ENCODE measurements at regions not wholly inside any gene's neighbourhood (a gene's known extent, or its start where the extent isn't known, plus 50 kb on each side); places are given as distances from the start of the nearest gene placed in this dataset.

DNA sequence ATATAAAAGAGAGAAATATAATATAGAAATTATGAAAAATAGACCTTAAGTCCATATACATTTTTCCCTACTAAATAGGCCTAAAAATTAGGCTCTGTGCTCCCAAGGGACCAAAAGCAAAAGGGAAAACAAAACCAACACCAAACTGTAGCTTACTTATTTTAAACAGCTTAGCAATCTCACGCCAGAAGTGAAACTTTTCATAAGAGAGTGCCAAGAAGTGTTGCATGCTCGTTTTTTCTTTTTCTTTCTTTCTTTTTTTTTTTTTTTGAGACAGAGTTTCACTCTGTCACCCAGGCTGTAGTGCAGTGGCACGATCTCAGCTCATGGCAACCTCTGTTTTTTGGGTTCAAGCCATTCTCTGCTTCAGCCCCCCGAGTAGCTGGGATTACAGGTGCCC is 250.4 kb downstream of the TMA16 start:
- intact Hi-C loops (cut with DNase I), result no loop called here
- H3K36me3 ChIP-seq, result no peaks in the 10 kb centered on the region
- H3K9me3 ChIP-seq, result no peaks in the 10 kb centered on the region
- H3K27me3 ChIP-seq, result no peaks in the 10 kb centered on the region
- no peak for DNase-seq
- TF ChIP-seq, protein P1, sequence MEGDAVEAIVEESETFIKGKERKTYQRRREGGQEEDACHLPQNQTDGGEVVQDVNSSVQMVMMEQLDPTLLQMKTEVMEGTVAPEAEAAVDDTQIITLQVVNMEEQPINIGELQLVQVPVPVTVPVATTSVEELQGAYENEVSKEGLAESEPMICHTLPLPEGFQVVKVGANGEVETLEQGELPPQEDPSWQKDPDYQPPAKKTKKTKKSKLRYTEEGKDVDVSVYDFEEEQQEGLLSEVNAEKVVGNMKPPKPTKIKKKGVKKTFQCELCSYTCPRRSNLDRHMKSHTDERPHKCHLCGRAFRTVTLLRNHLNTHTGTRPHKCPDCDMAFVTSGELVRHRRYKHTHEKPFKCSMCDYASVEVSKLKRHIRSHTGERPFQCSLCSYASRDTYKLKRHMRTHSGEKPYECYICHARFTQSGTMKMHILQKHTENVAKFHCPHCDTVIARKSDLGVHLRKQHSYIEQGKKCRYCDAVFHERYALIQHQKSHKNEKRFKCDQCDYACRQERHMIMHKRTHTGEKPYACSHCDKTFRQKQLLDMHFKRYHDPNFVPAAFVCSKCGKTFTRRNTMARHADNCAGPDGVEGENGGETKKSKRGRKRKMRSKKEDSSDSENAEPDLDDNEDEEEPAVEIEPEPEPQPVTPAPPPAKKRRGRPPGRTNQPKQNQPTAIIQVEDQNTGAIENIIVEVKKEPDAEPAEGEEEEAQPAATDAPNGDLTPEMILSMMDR (IDR thresholded peaks at IDR 0.05), result no peak
- H3K4me1 ChIP-seq, result no peaks in the 10 kb centered on the region
- H3K9ac ChIP-seq (ENCODE audit: low read depth in 2 of 2, low read length in 2 of 2), result no peak overlapping the region
- H3K4me3 ChIP-seq, result no peak overlapping the region
- H3K27ac ChIP-seq, result no peak overlapping the region

DNA sequence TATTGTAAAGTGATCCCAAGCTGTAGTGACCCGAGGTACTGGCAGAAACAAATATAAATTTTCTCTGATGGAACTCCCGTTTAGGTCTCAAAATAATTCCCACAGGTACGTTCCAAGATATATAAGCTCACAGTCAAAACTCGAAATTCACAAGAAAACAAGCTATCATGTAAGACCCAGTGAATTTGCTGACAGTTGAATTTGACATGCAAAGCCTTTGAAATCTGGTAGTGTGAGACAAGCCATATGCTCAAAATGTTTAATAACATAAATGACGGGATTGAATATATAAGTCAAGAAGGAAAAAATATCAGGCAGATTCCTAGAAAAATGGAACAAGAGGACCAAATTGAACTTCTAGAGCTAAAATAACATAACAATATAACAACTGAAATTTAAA is 252.8 kb downstream of the TMA16 start:
- Histone ChIP-seq H3K4me1 (no peaks in the 10 kb centered on the region), H3K4me3 (no peak overlapping the region), H3K9ac (ENCODE audit: low read depth in 2 of 2, low read length in 2 of 2) (no peak overlapping the region), H3K27ac (no peak overlapping the region), H3K27me3 (no peaks in the 10 kb centered on the region), H3K9me3 (no peaks in the 10 kb centered on the region), H3K36me3 (no peaks in the 10 kb centered on the region)
- TF ChIP-seq, protein P1 (IDR thresholded peaks at IDR 0.05), result no peak
- DNase-seq, result no peak
- intact Hi-C loops (cut with DNase I), result no loop called here

DNA sequence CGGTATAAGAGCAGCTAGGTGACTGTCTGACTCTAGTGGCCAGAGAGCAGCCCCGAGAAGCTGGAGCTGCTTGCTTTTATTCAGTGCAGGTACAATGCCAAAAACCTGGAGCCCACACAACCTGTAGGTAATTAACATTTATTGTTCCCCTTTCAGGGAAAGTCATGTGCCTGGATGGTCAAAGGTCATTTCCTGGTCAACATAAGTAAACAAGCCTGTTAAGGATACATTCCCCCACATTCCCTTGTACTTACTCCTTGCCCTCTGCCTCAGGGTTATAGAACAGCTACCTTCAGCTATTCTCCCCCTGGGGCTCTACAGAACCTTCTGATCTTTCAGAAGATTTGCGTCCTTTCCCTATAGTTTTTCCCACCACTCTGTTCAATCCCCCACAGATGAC is 253.4 kb downstream of the TMA16 start:
- no peaks in the 10 kb centered on the region for H3K9me3 ChIP-seq
- H3K9ac ChIP-seq (ENCODE audit: low read depth in 2 of 2, low read length in 2 of 2), result no peak overlapping the region
- H3K27ac ChIP-seq, result no peak overlapping the region
- TF ChIP-seq, protein P1 (IDR thresholded peaks at IDR 0.05), result no peak
- H3K4me1 ChIP-seq, result no peaks in the 10 kb centered on the region
- intact Hi-C loops (cut with DNase I), result no loop called here
- H3K36me3 ChIP-seq, result no peaks in the 10 kb centered on the region
- DNase-seq, result peak; percentile 17
- H3K4me3 ChIP-seq, result no peak overlapping the region
- H3K27me3 ChIP-seq, result no peaks in the 10 kb centered on the region

DNA sequence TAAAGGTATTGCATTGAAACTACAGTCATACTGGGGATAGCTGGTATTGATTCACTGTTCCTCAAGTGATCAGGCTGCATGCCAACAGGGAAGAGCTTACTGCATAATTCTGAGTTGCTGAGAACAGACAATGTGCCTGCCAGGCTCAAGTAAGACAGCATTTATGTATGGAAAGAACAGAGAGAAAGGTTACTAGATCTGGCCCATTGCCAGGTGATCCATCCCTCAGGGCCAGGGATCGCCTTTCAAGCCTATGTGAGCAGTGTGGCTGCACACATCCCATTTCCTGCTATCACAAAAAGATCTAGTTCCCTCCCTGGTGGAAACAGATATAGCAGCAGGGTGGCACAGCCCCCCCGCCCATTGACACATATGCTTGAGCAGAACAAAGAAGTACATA is 254.0 kb downstream of the TMA16 start:
- no peak for DNase-seq

DNA sequence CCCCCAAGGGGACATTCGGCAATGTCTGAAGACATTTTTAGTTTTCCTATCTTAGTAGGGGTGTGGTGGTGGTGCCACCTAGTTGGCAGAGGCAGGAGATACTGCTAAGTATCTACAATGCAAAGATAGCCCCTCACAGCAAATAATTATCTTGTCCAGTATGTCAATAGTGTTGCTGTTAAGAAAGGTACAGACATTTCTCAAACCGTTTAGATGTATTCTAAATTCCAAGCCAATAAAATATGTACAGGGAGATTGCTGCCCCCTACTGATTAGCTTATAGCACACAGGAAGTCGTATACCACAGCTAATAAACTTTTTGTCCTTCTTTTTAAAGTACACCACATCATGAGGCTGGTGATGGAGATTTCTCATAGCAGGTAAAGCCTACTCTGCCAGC is 260.5 kb downstream of the TMA16 start:
- TF ChIP-seq, protein P1 (IDR thresholded peaks at IDR 0.05), result no peak
- Histone ChIP-seq H3K27ac (no peak overlapping the region), H3K4me1 (no peaks in the 10 kb centered on the region), H3K9ac (ENCODE audit: low read depth in 2 of 2, low read length in 2 of 2) (no peak overlapping the region), H3K9me3 (no peaks in the 10 kb centered on the region), H3K36me3 (no peaks in the 10 kb centered on the region), H3K4me3 (no peak overlapping the region), H3K27me3 (no peaks in the 10 kb centered on the region)
- intact Hi-C loops (cut with DNase I), result no loop called here
- no peak for DNase-seq

More for the DNA sequence above, 254.0 kb downstream of the TMA16 start:
- H3K4me3 ChIP-seq, result no peak overlapping the region
- TF ChIP-seq, protein P1 (IDR thresholded peaks at IDR 0.05), result no peak
- no peaks in the 10 kb centered on the region for H3K9me3 ChIP-seq
- no peak overlapping the region for H3K9ac ChIP-seq (ENCODE audit: low read depth in 2 of 2, low read length in 2 of 2)
- no peaks in the 10 kb centered on the region for H3K36me3 ChIP-seq
- no peak overlapping the region for H3K27ac ChIP-seq
- intact Hi-C loops (cut with DNase I), result no loop called here
- no peaks in the 10 kb centered on the region for H3K27me3 ChIP-seq
- no peaks in the 10 kb centered on the region for H3K4me1 ChIP-seq

DNA sequence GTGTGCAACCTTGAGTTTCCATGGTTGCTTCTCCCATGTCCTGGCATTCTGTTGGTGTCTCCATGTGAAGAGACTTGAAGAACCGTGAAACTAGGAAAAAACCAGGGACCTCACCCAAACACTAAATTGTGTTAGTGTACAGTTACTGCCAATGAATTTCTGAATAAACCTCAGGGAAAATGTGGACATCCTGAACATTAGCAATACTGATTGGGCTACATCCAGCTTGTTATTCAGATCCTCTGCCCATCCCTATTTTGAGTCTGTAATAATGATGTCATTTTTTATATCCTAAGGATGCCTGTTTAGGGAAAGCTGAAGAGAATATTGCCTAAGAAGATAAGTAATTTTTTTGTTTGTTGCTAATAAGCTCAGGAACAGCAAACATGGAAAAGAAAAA is 262.7 kb downstream of the TMA16 start:
- Histone ChIP-seq H3K36me3 (no peaks in the 10 kb centered on the region), H3K4me1 (no peaks in the 10 kb centered on the region), H3K27me3 (no peaks in the 10 kb centered on the region), H3K4me3 (no peak overlapping the region), H3K9ac (ENCODE audit: low read depth in 2 of 2, low read length in 2 of 2) (no peak overlapping the region), H3K9me3 (no peaks in the 10 kb centered on the region), H3K27ac (no peak overlapping the region)
- DNase-seq, result no peak
- intact Hi-C loops (cut with DNase I), result no loop called here
- TF ChIP-seq, protein P1 (IDR thresholded peaks at IDR 0.05), result no peak
